Lung (tissue), 11 donors: ENCODE measurements at regions not wholly inside any gene's neighbourhood (a gene's known extent, or its start where the extent isn't known, plus 50 kb on each side); places are given as distances from the start of the nearest gene placed in this dataset.
A peak's percentile ranks its signal among the peaks of the same experiment; 100 is the strongest.

Source experiments
- ATAC-seq: fragments of 200-7000 bp; cut with Tn5 transposase; one replicate; pipeline ENCODE4 v1.9.1; 2020; ENCODE audit warnings: moderate number of reproducible peaks; ENCODE audit not compliant: insufficient read depth, low FRiP score
- DNase-seq, 3 donors: peaks; one replicate each; pipeline ENCODE4 v3.0.0-alpha.2; 2013 to 2017
- H3K27ac ChIP-seq, 2 donors: one replicate each; pipeline ENCODE4 v1.5.1; 2013; ENCODE audit warnings: mild to moderate bottlenecking in 2 of 2, moderate library complexity in 2 of 2, control low read depth in 1 of 2, inconsistent platforms in 1 of 2, low read depth in 1 of 2, low read length in 1 of 2
- H3K27me3 ChIP-seq, 3 donors: one replicate each; pipeline ENCODE4 v1.5.1; 2013; ENCODE audit warnings: low read length in 2 of 3; ENCODE audit not compliant: control insufficient read depth in 3 of 3, insufficient read depth in 3 of 3
- H3K36me3 ChIP-seq, 4 donors: one replicate each; pipeline ENCODE4 v1.5.1; 2013; ENCODE audit warnings: low read length in 4 of 4, mild to moderate bottlenecking in 1 of 4, moderate library complexity in 1 of 4; ENCODE audit not compliant: control insufficient read depth in 4 of 4, insufficient read depth in 4 of 4
- H3K4me1 ChIP-seq, 5 donors: one replicate each; pipeline ENCODE4 v1.5.1; 2013; ENCODE audit warnings: low read length in 5 of 5, mild to moderate bottlenecking in 2 of 5, moderate library complexity in 1 of 5; ENCODE audit not compliant: control insufficient read depth in 5 of 5, insufficient read depth in 5 of 5
- H3K4me3 ChIP-seq: one replicate; pipeline ENCODE4 v1.5.1; 2013; ENCODE audit warnings: mild to moderate bottlenecking, control low read depth, moderate library complexity
- H3K9ac ChIP-seq, 2 donors: one replicate each; pipeline ENCODE4 v1.5.1; 2013; ENCODE audit warnings: low read length in 2 of 2, control low read depth in 1 of 2; ENCODE audit not compliant: insufficient read depth in 1 of 2
- H3K9me3 ChIP-seq, 4 donors: one replicate each; pipeline ENCODE4 v1.5.1; 2013; ENCODE audit warnings: low read length in 3 of 4, mild to moderate bottlenecking in 1 of 4, moderate library complexity in 1 of 4; ENCODE audit not compliant: control insufficient read depth in 4 of 4, insufficient read depth in 3 of 4
- WGBS, 2 donors: extraction: QIAGEN DNeasy Blood & Tissue Kit; methylation state at CpG; one replicate each; pipeline ENCODE4 v1.1.7; 2013; 5-methylcytosine and 5-hydroxymethylcytosine counted together
- TF ChIP-seq, protein P1 (sequence below): IDR thresholded peaks from 2 replicates; pipeline ENCODE4 v1.5.1; 2012; ENCODE audit warnings: mild to moderate bottlenecking; ENCODE audit errors: control extremely low read depth, extremely low read depth
- donor health status: control.
- donor health status: control.
- donor health status: Bipolar disorder and iron deficiency.
- donor health status: healthy.
- donor health status: DM: yes; HTN: yes; CAD: no.

DNA sequence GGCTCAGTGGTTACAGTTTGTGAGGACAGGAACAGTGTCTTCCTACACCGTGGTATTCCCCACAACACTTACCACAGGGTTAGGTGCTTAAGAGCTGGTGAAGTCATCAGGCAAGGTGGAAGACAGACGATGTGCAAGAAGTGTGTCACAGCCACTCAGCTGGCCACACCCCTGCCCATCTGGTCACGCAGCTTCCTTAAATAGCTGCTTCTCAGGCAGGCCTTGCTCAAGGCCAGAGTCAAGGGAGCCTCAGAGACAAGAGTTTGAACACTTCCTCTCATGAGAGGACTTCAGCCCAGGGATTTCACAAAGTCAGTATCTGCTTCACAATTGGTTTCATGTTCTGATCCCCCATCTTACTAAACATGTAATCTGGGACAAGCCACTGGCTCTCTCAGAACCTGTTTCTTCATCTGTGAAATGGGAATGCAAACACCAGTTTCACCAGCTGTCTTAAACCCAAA is 80.3 kb upstream of the FRY start:
- peak overlapping the region in 1 of 2 donors; percentile 74 for H3K27ac ChIP-seq
- 20 to 37% methylated on average over 3 of the region's 3 CpGs for WGBS, 2 donors
- no peak overlapping the region for H3K4me3 ChIP-seq
- H3K9ac ChIP-seq = no peak overlapping the region
- H3K4me1 ChIP-seq = peaks cover 0 to 5% (median 0%) of the 10 kb centered on the region in 5 donors
- peak; percentile 59 for ATAC-seq
- TF ChIP-seq, protein P1, sequence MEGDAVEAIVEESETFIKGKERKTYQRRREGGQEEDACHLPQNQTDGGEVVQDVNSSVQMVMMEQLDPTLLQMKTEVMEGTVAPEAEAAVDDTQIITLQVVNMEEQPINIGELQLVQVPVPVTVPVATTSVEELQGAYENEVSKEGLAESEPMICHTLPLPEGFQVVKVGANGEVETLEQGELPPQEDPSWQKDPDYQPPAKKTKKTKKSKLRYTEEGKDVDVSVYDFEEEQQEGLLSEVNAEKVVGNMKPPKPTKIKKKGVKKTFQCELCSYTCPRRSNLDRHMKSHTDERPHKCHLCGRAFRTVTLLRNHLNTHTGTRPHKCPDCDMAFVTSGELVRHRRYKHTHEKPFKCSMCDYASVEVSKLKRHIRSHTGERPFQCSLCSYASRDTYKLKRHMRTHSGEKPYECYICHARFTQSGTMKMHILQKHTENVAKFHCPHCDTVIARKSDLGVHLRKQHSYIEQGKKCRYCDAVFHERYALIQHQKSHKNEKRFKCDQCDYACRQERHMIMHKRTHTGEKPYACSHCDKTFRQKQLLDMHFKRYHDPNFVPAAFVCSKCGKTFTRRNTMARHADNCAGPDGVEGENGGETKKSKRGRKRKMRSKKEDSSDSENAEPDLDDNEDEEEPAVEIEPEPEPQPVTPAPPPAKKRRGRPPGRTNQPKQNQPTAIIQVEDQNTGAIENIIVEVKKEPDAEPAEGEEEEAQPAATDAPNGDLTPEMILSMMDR = no peak
- H3K9me3 ChIP-seq = no peaks in the 10 kb centered on the region
- peak in 1 of 3 donors; percentile 32 for DNase-seq
- H3K27me3 ChIP-seq = no peaks in the 10 kb centered on the region
- H3K36me3 ChIP-seq = peaks cover 0 to 3% (median 0%) of the 10 kb centered on the region in 4 donors

DNA sequence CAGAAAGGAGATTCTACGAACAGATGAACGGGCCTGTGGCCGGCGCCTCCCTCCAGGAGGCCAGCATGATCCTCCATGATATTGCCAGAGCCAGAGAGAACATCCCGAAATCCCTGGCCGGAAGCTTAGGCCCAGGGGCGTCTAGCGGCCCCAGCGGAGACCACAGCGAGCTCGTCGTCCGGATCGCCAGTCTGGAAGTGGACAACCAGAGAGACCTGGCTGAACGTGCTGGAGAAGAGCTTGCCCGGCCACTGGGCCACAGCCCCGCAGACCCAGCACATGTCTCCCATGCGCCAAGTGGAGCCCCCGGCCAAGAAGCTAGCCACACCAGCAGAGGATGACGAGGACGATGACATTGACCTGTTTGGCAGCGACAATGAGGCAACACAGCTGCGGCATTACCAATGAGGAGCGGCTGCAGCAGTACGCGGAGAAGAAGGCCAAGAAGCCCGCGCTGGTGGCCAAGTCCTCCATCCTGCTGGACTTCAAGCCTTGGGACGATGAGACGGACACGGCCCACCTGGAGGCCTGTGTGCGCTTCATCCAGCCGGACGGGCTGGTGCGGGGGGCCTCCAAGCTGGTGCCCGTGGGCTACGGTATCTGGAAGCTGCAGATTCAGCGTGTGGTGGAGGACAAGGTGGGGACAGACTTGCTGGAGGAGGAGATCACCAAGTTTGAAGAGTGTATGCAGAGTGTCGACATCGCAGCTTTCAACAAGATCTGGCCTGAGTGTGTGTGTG is 78.8 kb upstream of the FRY start:
- no peak for ATAC-seq
- H3K4me1 ChIP-seq = peaks cover 0 to 9% (median 2%) of the 10 kb centered on the region in 5 donors
- H3K27ac ChIP-seq = no peak overlapping the region
- H3K27me3 ChIP-seq = no peaks in the 10 kb centered on the region
- H3K4me3 ChIP-seq = no peak overlapping the region
- TF ChIP-seq, protein P1 = no peak
- H3K36me3 ChIP-seq = peaks cover 0 to 3% (median 0%) of the 10 kb centered on the region in 4 donors
- WGBS, 2 donors = 97 to 98% methylated on average over 40 of the region's 40 CpGs
- DNase-seq = no peak
- H3K9me3 ChIP-seq = no peaks in the 10 kb centered on the region
- H3K9ac ChIP-seq = no peak overlapping the region

DNA sequence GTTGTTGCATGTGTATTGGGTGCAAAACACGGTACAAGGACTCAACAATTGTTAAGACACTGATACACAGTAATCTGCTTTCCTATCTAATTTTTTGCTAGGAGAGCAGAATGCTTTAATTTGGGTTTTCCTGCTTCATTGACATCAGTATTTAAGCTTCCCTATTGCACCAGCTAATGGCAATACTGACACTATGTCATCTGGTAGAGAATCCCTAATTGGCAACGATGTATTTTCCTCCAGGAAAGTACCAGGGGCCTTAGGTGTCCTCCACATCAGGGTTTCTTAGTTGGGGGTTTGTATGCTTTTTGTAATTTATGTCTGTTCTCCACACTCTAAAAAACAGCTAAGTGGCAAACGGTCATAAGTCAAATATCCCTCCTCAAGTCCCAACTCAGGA is 76.5 kb upstream of the FRY start:
- Histone ChIP-seq H3K36me3 (no peaks in the 10 kb centered on the region), H3K9me3 (no peaks in the 10 kb centered on the region), H3K4me1 (peaks cover 0 to 9% (median 2%) of the 10 kb centered on the region in 5 donors), H3K27me3 (no peaks in the 10 kb centered on the region), H3K9ac (no peak overlapping the region), H3K4me3 (no peak overlapping the region), H3K27ac (no peak overlapping the region)
- ATAC-seq (no peak), DNase-seq (no peak)
- WGBS, 2 donors = 88 to 96% methylated on average over 3 of the region's 3 CpGs
- TF ChIP-seq, protein P1 = no peak
